ES-I3 (cell line): ENCODE measurements at regions not wholly inside any gene's neighbourhood (a gene's known extent, or its start where the extent isn't known, plus 50 kb on each side); places are given as distances from the start of the nearest gene placed in this dataset.

Experiments used
- H3K36me3 ChIP-seq: 2 replicates; pipeline ENCODE4 v1.6.1; 2013; ENCODE audit warnings: mild to moderate bottlenecking, low read length, control low read depth, moderate library complexity; ENCODE audit not compliant: insufficient read depth
- H3K4me1 ChIP-seq: 2 replicates; pipeline ENCODE4 v1.6.1; 2013; ENCODE audit warnings: mild to moderate bottlenecking, control low read depth, low read length; ENCODE audit not compliant: insufficient read depth
- H3K9ac ChIP-seq: 2 replicates; pipeline ENCODE4 v1.6.1; 2013; ENCODE audit warnings: low read depth, mild to moderate bottlenecking, low read length, moderate library complexity
- H3K9me3 ChIP-seq: 2 replicates; pipeline ENCODE4 v1.6.1; 2013; ENCODE audit warnings: mild to moderate bottlenecking, low read length, moderate library complexity; ENCODE audit not compliant: control insufficient read depth, insufficient read depth

DNA sequence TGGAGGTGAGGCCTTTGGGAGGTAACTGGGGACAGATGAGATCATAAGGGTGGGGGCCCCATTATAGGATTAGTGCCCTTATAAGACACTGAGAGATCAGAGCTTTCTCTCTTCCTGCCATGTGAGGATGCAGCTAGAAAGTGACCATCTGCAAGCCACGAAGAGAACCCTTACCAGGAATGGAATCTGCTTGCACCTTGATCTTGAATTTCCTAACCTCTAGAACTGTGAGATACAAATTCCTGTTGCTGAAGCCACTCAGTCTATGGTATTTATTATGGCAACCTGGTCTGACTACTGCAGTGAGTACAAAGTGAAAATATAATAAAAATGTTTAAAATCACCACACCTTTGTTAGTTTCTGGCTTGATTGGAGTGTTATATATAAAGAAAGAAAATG, 388.0 kb downstream of the LMO7 start:
- Histone ChIP-seq H3K9ac (no peak overlapping the region), H3K9me3 (no peaks in the 10 kb centered on the region), H3K4me1 (peaks cover 6% of the 10 kb centered on the region), H3K36me3 (no peaks in the 10 kb centered on the region)

DNA sequence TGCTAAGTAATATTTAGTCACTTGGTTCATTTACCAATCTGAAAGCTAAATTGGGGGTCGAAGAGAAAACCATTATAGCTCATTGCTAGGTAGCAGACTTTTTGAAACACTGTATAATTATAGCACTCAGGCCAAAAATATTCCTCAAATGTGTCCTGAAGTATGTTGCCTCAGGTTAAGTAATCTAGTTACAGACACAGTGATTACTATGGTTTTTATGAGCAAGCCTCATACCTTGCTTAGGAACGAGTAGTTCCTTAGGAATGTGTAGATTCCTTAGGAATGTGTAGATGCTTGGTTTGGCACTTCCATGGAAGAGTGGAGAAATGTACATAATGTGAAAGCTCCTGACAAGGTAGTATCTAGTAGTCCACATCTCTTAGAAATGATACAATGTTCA, 387.5 kb downstream of the LMO7 start:
- Histone ChIP-seq H3K9ac (no peak overlapping the region), H3K36me3 (no peaks in the 10 kb centered on the region), H3K9me3 (no peaks in the 10 kb centered on the region), H3K4me1 (peaks cover 6% of the 10 kb centered on the region)

DNA sequence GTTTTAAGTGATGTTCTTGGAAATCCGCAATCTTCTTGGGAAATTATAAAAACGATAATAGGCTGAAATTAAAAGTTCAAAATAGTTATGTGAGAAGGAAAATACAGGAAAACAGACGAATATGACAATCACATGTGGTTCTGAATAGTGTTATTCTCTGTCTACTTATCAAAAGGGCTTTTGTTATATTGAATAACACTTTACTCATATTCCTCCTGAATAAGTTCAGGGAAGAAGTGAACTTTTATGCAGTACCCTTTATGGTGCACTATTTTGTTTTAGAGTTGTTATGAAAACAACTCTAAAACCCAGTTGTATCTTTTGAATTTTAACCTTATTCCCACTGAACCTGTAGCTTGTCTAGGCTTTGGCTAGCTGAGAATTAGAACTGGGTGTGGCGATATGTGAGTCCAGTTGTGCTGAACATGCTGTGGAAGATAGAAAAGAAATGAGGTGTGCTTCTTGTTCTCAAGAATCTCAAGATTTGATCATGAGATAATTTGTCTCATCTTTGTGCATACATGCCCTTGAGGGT, 384.4 kb downstream of the LMO7 start:
- no peaks in the 10 kb centered on the region for H3K36me3 ChIP-seq
- no peaks in the 10 kb centered on the region for H3K4me1 ChIP-seq
- no peak overlapping the region for H3K9ac ChIP-seq
- H3K9me3 ChIP-seq: no peaks in the 10 kb centered on the region

DNA sequence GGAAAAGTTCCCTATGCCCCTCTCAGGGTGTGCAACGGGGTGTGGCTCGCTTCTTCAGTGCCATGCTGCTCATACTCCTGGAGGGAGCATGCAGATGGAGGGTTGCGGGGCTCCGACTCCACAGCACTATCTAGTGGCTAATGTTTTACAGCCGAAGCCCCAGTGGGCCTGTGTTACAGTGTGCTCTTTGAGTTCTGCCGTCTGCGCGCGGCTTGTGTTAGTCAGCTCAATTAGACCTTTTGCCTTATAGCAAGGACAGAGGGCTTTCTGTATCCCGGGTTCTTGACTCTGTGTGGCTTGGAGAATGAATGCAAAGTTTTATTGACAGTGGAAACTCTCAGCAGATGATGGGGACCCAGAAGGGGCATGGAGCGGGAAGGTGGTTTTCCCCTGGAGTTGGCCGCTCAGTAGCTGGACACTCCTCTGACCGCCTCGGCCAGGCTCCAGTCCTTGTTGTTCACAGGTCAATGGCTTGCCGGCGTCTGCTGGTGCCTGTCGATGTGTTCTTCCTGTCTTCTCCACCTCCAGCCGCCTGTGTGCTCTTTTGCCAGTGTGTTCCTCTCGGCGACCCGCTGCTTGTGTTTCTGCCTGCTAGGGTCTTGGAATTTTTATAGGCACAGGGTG, 383.4 kb downstream of the LMO7 start:
- Histone ChIP-seq H3K9ac (peak overlapping the region; percentile 26; the same call in 1 of the 2 replicates), H3K9me3 (no peaks in the 10 kb centered on the region), H3K36me3 (no peaks in the 10 kb centered on the region), H3K4me1 (no peaks in the 10 kb centered on the region)

GRCh38 chr13:76017861-76018556, 381.9 kb downstream of the LMO7 start:
- no peaks in the 10 kb centered on the region for H3K36me3 ChIP-seq
- H3K9me3 ChIP-seq: no peaks in the 10 kb centered on the region
- no peaks in the 10 kb centered on the region for H3K4me1 ChIP-seq
- no peak overlapping the region for H3K9ac ChIP-seq

DNA sequence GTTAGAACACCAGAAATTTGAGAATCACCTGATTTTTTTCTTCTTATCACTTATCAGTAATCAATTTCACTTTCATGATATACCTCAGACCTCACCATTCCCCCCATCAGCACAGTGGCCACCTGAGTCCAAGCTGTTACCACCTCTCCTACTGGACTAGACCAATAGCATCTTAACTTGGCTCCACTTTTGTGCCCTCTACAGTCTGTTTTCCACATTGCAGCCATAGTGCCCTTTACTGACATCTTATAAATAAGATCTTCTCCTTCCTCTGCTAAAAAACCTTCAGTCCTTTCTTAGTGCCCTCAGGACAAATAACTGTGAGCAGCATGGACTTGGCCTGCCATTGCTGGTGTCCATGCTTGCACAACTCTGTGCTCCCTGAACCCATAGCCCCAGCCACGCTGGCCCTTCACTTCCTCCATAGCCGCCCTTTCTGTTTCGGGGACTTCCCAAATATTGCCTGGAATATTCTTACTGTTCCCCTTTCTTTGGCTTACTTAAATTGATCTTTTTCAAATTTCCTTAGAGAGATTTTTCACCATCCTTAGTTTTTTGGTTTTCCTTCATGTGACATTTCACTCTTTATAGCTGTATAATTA, 380.8 kb downstream of the LMO7 start:
- Histone ChIP-seq H3K9ac (no peak overlapping the region), H3K9me3 (no peaks in the 10 kb centered on the region), H3K4me1 (no peaks in the 10 kb centered on the region)

GRCh38 chr13:76014406-76015318, 378.5 kb downstream of the LMO7 start:
- H3K9ac ChIP-seq: no peak overlapping the region
- H3K9me3 ChIP-seq: no peaks in the 10 kb centered on the region
- no peaks in the 10 kb centered on the region for H3K4me1 ChIP-seq
- no peaks in the 10 kb centered on the region for H3K36me3 ChIP-seq

More for the DNA sequence above, 380.8 kb downstream of the LMO7 start:
- no peaks in the 10 kb centered on the region for H3K36me3 ChIP-seq

GRCh38 chr13:76012091-76012721, 376.1 kb downstream of the LMO7 start:
- H3K9me3 ChIP-seq: no peaks in the 10 kb centered on the region
- no peaks in the 10 kb centered on the region for H3K4me1 ChIP-seq
- no peak overlapping the region for H3K9ac ChIP-seq
- H3K36me3 ChIP-seq: no peaks in the 10 kb centered on the region

- no peaks in the 10 kb centered on the region for H3K9me3 ChIP-seq
- H3K9ac ChIP-seq: no peak overlapping the region
- no peaks in the 10 kb centered on the region for H3K36me3 ChIP-seq
- no peaks in the 10 kb centered on the region for H3K4me1 ChIP-seq
Measured at GRCh38 chr13:76009267-76009890, 373.2 kb downstream of the LMO7 start.

GRCh38 chr13:76004416-76004815, 368.3 kb downstream of the LMO7 start:
- H3K36me3 ChIP-seq: no peaks in the 10 kb centered on the region
- no peaks in the 10 kb centered on the region for H3K4me1 ChIP-seq
- H3K9me3 ChIP-seq: no peaks in the 10 kb centered on the region
- no peak overlapping the region for H3K9ac ChIP-seq

DNA sequence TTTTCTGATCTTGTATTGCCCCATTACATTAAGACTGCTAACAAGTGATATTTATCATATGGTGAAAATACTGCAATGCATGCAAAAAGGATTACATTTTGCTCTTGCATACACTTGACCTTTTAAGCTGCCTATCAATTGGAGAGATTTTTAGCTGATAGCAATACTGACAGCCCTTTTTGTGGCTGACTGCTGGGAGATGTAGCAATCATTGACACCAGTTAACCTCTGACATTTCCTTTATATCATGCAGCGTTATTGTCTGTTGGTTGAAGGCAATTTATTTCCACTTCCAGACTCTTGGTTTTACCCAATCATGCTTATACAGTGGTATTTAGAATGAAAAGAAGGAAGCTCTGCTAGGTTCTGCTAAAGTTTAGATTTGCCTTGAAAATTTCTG, 364.0 kb downstream of the LMO7 start:
- H3K36me3 ChIP-seq: no peaks in the 10 kb centered on the region
- H3K9me3 ChIP-seq: no peaks in the 10 kb centered on the region
- no peaks in the 10 kb centered on the region for H3K4me1 ChIP-seq
- H3K9ac ChIP-seq: no peak overlapping the region

DNA sequence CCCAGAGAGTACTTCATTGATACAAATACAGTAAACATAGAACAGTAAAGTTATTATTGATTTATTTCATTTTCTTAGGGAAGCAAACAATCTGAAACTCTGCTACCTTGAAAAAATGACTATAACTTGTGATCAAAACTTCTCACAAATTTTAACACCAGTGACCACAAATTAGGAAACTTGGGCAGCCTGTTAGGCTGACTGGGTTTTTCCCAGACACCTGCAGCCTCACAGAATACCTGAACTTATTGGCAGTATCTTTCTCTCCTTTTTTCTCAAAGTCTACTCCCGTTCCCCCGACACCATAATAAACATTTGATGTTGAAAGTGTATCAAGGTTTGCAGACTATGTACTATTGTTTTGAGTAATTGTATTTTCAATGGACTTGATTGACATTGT, 360.5 kb downstream of the LMO7 start:
- H3K36me3 ChIP-seq: no peaks in the 10 kb centered on the region
- no peaks in the 10 kb centered on the region for H3K9me3 ChIP-seq
- no peak overlapping the region for H3K9ac ChIP-seq
- no peaks in the 10 kb centered on the region for H3K4me1 ChIP-seq

DNA sequence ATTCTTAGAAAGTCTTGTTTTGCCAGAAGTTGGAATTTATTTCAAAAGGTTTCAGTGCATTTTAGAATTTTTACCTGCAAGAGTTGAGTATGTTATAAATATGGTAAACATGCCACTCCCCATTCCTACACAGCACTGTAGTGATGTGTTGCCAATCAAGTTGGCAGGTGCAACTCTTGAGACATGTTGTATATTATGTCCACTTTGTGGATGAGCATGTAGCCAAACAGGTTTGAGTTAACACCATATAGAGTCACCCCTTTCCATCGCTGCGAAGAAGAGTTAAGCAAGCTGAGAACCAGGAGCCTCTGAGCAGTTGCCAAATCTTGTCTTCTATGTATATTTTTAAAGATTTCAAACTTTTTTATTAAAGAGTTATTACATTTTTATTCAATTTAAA, 359.8 kb downstream of the LMO7 start:
- H3K9ac ChIP-seq: no peak overlapping the region
- no peaks in the 10 kb centered on the region for H3K4me1 ChIP-seq
- H3K9me3 ChIP-seq: no peaks in the 10 kb centered on the region
- H3K36me3 ChIP-seq: no peaks in the 10 kb centered on the region
